NOMO-1 treated with dmso at 0.1 percent for 144 hours (cell line): ENCODE measurements at regions not wholly inside any gene's neighbourhood (a gene's known extent, or its start where the extent isn't known, plus 50 kb on each side); places are given as distances from the start of the nearest gene placed in this dataset.

Experiments used
- DNase-seq: peaks from one replicate; lab custom pipeline; 2025; ENCODE audit not compliant: unreplicated experiment; lab: John Stamatoyannopoulos, UW

- no peak for DNase-seq
Observed at GRCh38 chr2:9681427-9681817, 50.6 kb upstream of the YWHAQ start.

GRCh38 chr2:9685637-9686036 is 54.8 kb upstream of the YWHAQ start:
- no peak for DNase-seq

- no peak for DNase-seq
Observed at GRCh38 chr2:9686061-9686460, 55.3 kb upstream of the YWHAQ start.

- no peak for DNase-seq
Observed at GRCh38 chr2:9690252-9690651, 59.5 kb upstream of the YWHAQ start.

GRCh38 chr2:9690716-9691498 is 60.1 kb upstream of the YWHAQ start:
- DNase-seq: no peak

- peak; percentile 57 for DNase-seq
Observed at GRCh38 chr2:9692456-9693195, 61.8 kb upstream of the YWHAQ start.

- peak; percentile 58 for DNase-seq
Observed at GRCh38 chr2:9693196-9693491, 62.3 kb upstream of the YWHAQ start.

- no peak for DNase-seq
Observed at GRCh38 chr2:9693646-9694045, 62.8 kb upstream of the YWHAQ start.

GRCh38 chr2:9694661-9695234 is 64.0 kb upstream of the YWHAQ start:
- DNase-seq: no peak

GRCh38 chr2:9695941-9696340 is 65.1 kb upstream of the YWHAQ start:
- no peak for DNase-seq

- no peak for DNase-seq
Observed at GRCh38 chr2:9696731-9697130, 65.9 kb upstream of the YWHAQ start.

GRCh38 chr2:9697909-9698308 is 67.1 kb upstream of the YWHAQ start:
- DNase-seq: no peak

- DNase-seq: no peak
Observed at GRCh38 chr2:9699139-9700108, 68.6 kb upstream of the YWHAQ start.

GRCh38 chr2:9700109-9700495 is 69.3 kb upstream of the YWHAQ start:
- peak; percentile 21 for DNase-seq

- DNase-seq: no peak
Observed at GRCh38 chr2:9702604-9703084, 71.8 kb upstream of the YWHAQ start.

GRCh38 chr2:9703085-9703678 is 72.4 kb upstream of the YWHAQ start:
- no peak for DNase-seq

- DNase-seq: peak; percentile 57
Observed at GRCh38 chr2:9703701-9704221, 73.0 kb upstream of the YWHAQ start.

- no peak for DNase-seq
Observed at GRCh38 chr2:9704600-9704999, 73.8 kb upstream of the YWHAQ start.

GRCh38 chr2:9705196-9705595 is 74.4 kb upstream of the YWHAQ start:
- no peak for DNase-seq

GRCh38 chr2:9707008-9707407 is 76.2 kb upstream of the YWHAQ start:
- DNase-seq: no peak
